Neural cell (in vitro differentiated cells): ENCODE measurements at regions not wholly inside any gene's neighbourhood (a gene's known extent, or its start where the extent isn't known, plus 50 kb on each side); places are given as distances from the start of the nearest gene placed in this dataset.

ENCODE experiments used
- H2AFZ ChIP-seq: fragments of 200-600, 300-800 bp; sonication (generic), shearing (Covaris generic); 2 replicates; pipeline ENCODE4 v1.6.0; 2014; ENCODE audit warnings: low read depth, mild to moderate bottlenecking, antibody characterized with exemption, low read length, moderate library complexity
- H3F3A ChIP-seq: fragments of 200-600 bp; shearing (Covaris generic); 2 replicates; pipeline ENCODE4 v1.6.1; 2016; ENCODE audit warnings: mild to moderate bottlenecking, moderate library complexity, mixed read lengths, antibody characterized with exemption, low read length; ENCODE audit not compliant: insufficient read depth, poor library complexity, severe bottlenecking
- H3K27ac ChIP-seq: fragments of 200-600, 300-800 bp; sonication (generic), shearing (Covaris generic); 2 replicates; pipeline ENCODE4 v1.5.1; 2014; ENCODE audit warnings: mild to moderate bottlenecking, low read length, moderate library complexity
- H3K27me3 ChIP-seq: fragments of 300-800, 200-600 bp; sonication (generic), shearing (Covaris generic); 2 replicates; pipeline ENCODE4 v1.6.0; 2014; ENCODE audit warnings: mild to moderate bottlenecking, low read depth, low read length, moderate library complexity; ENCODE audit not compliant: insufficient read depth
- H3K36me3 ChIP-seq: fragments of 300-800, 200-600 bp; sonication (generic), shearing (Covaris generic); 2 replicates; pipeline ENCODE4 v1.5.1; 2014; ENCODE audit warnings: mild to moderate bottlenecking, antibody characterized with exemption, low read length, moderate library complexity; ENCODE audit not compliant: insufficient read depth
- H3K4me2 ChIP-seq: fragments of 300-800, 200-600 bp; sonication (generic), shearing (Covaris generic); 2 replicates; pipeline ENCODE4 v1.6.0; 2014; ENCODE audit warnings: mild to moderate bottlenecking, low read length
- H3K4me3 ChIP-seq: fragments of 300-800, 200-600 bp; sonication (generic), shearing (Covaris generic); 2 replicates; pipeline ENCODE4 v1.5.1; 2014; ENCODE audit warnings: mild to moderate bottlenecking, low read length, moderate library complexity
- H3K79me2 ChIP-seq: fragments of 200-600 bp; shearing (Covaris generic); replicated peaks from 2 replicates; pipeline ENCODE4 v1.6.0; 2014; ENCODE audit warnings: mild to moderate bottlenecking, low read length, moderate library complexity; ENCODE audit not compliant: insufficient read depth
- H3K9ac ChIP-seq: fragments of 300-800, 200-600 bp; sonication (generic), shearing (Covaris generic); 2 replicates; pipeline ENCODE4 v1.6.1; 2016; ENCODE audit warnings: mild to moderate bottlenecking, low read length, mixed read lengths
- H3K9me2 ChIP-seq: fragments of 200-600 bp; shearing (Covaris generic); 2 replicates; pipeline ENCODE4 v1.6.1; 2016; ENCODE audit warnings: mild to moderate bottlenecking, low read length, mixed read lengths; ENCODE audit not compliant: insufficient read depth
- H3K9me3 ChIP-seq: fragments of 200-600, 300-800 bp; sonication (generic), shearing (Covaris generic); 2 replicates; pipeline ENCODE4 v1.6.1; 2016; ENCODE audit warnings: mild to moderate bottlenecking, mixed run types, low read length, moderate library complexity, mixed read lengths
- H4K20me1 ChIP-seq: fragments of 200-600 bp; shearing (Covaris generic); 2 replicates; pipeline ENCODE4 v1.6.1; 2016; ENCODE audit warnings: mild to moderate bottlenecking, mixed run types; ENCODE audit not compliant: insufficient read depth
- CTCF ChIP-seq: fragments of 450-650 bp; IDR thresholded peaks from 2 replicates; pipeline ENCODE4 v1.5.1; 2014; ENCODE audit warnings: antibody characterized with exemption, mild to moderate bottlenecking, moderate library complexity; ENCODE audit not compliant: poor library complexity, severe bottlenecking
- EP300 ChIP-seq: fragments of 450-650 bp; conservative IDR thresholded peaks from 2 replicates; pipeline ENCODE4 v1.6.1; 2014; ENCODE audit warnings: antibody characterized with exemption, mild to moderate bottlenecking, moderate library complexity; ENCODE audit not compliant: poor library complexity, severe bottlenecking
- EZH2 ChIP-seq: fragments of 200-600, 300-800 bp; shearing (Covaris generic), sonication (generic); IDR thresholded peaks from 2 replicates; pipeline ENCODE4 v1.6.1; 2014; ENCODE audit warnings: antibody characterized with exemption, low read length, borderline replicate concordance, mild to moderate bottlenecking; ENCODE audit not compliant: insufficient read depth, poor library complexity, severe bottlenecking
- MXI1 ChIP-seq: fragments of 450-650 bp; conservative IDR thresholded peaks from 2 replicates; pipeline ENCODE4 v1.6.1; 2014; ENCODE audit warnings: antibody characterized with exemption, mild to moderate bottlenecking; ENCODE audit not compliant: poor library complexity, severe bottlenecking
- POLR2AphosphoS5 ChIP-seq: IDR thresholded peaks from 2 replicates; pipeline ENCODE4 v1.6.1; 2012
- RAD21 ChIP-seq: fragments of 450-650 bp; conservative IDR thresholded peaks from 2 replicates; pipeline ENCODE4 v1.6.1; 2014; ENCODE audit warnings: antibody characterized with exemption, mild to moderate bottlenecking, moderate library complexity
- REST ChIP-seq: IDR thresholded peaks from 2 replicates; pipeline ENCODE4 v1.6.1; 2012; ENCODE audit warnings: borderline replicate concordance
- SMC3 ChIP-seq: fragments of 450-650 bp; conservative IDR thresholded peaks from 2 replicates; pipeline ENCODE4 v1.6.1; 2014; ENCODE audit warnings: antibody characterized with exemption, mild to moderate bottlenecking, moderate library complexity; ENCODE audit not compliant: poor library complexity
- TAF1 ChIP-seq: IDR thresholded peaks from 2 replicates; pipeline ENCODE4 v1.6.1; 2012; ENCODE audit warnings: low read depth

- TF ChIP-seq SMC3 (no peak), EP300 (no peak), EZH2 (no peak), TAF1 (no peak), REST (no peak), RAD21 (no peak), POLR2AphosphoS5 (no peak), CTCF (no peak), MXI1 (no peak)
Observed at GRCh38 chr7:11233871-11234270, 260.2 kb downstream of the PHF14 start.

GRCh38 chr7:11235491-11235890, 261.8 kb downstream of the PHF14 start:
- Histone ChIP-seq H3K9me3 (no peaks in the 10 kb centered on the region), H3K4me2 (no peak overlapping the region), H4K20me1 (no peaks in the 10 kb centered on the region), H3K27me3 (no peaks in the 10 kb centered on the region), H3K36me3 (no peaks in the 10 kb centered on the region), H3K79me2 (no peaks in the 10 kb centered on the region), H3F3A (no peaks in the 10 kb centered on the region), H3K9ac (no peak overlapping the region), H2AFZ (no peak overlapping the region), H3K27ac (no peak overlapping the region), H3K4me3 (no peak overlapping the region), H3K9me2 (no peaks in the 10 kb centered on the region)
- TF ChIP-seq EP300 (no peak), REST (no peak), MXI1 (no peak), EZH2 (no peak), RAD21 (no peak), TAF1 (no peak), SMC3 (no peak), POLR2AphosphoS5 (no peak), CTCF (no peak)

More at GRCh38 chr7:11233871-11234270, 260.2 kb downstream of the PHF14 start:
- H3K27me3 ChIP-seq, result no peaks in the 10 kb centered on the region
- H2AFZ ChIP-seq, result no peak overlapping the region
- no peak overlapping the region for H3K27ac ChIP-seq
- H3K36me3 ChIP-seq, result no peaks in the 10 kb centered on the region
- no peak overlapping the region for H3K9ac ChIP-seq
- no peak overlapping the region for H3K4me3 ChIP-seq
- H3K79me2 ChIP-seq, result no peaks in the 10 kb centered on the region
- no peaks in the 10 kb centered on the region for H3F3A ChIP-seq
- H3K9me2 ChIP-seq, result no peaks in the 10 kb centered on the region
- H4K20me1 ChIP-seq, result no peaks in the 10 kb centered on the region
- H3K9me3 ChIP-seq, result no peaks in the 10 kb centered on the region
- H3K4me2 ChIP-seq, result no peak overlapping the region
